Transverse colon (tissue), 4 donors: ENCODE measurements at regions not wholly inside any gene's neighbourhood (a gene's known extent, or its start where the extent isn't known, plus 50 kb on each side); places are given as distances from the start of the nearest gene placed in this dataset.
"Not testable (repeated sequence)": the region's sequence is repeated elsewhere in the genome, so short reads cannot be mapped to it uniquely, and the experiment has no call there.

Source experiments
- DNase-seq: peaks from one replicate; pipeline ENCODE4 v3.0.0-alpha.2; 2019
- H3K27ac ChIP-seq, 4 donors: fragments of 200-600 bp; sonication (generic); 2 replicates each; pipeline ENCODE4 v1.5.1; 2016 to 2018; ENCODE audit warnings: inconsistent platforms in 4 of 4
- H3K27me3 ChIP-seq: fragments of 200-600 bp; sonication (generic); 2 replicates; pipeline ENCODE4 v1.5.1; 2017; ENCODE audit warnings: inconsistent platforms
- H3K36me3 ChIP-seq, 4 donors: fragments of 200-600 bp; sonication (generic); 2 replicates each; pipeline ENCODE4 v1.5.1; 2017 to 2019; ENCODE audit warnings: inconsistent platforms in 4 of 4
- H3K4me1 ChIP-seq, 4 donors: fragments of 200-600 bp; sonication (generic); 2 replicates each; pipeline ENCODE4 v1.5.1; 2017 to 2020; ENCODE audit warnings: inconsistent platforms in 4 of 4
- H3K4me3 ChIP-seq, 4 donors: fragments of 200-600 bp; sonication (generic); 1 replicate in 1 of 4; 2 replicates in 3 of 4; pipeline versions ENCODE4 v1.5.1 to v1.6.1; 2017 to 2019; ENCODE audit warnings: inconsistent platforms in 4 of 4
- H3K9me3 ChIP-seq, 2 donors: fragments of 200-600 bp; sonication (generic); 2 replicates each; pipeline ENCODE4 v1.5.1; 2017 to 2019; ENCODE audit warnings: inconsistent platforms in 2 of 2
- CTCF ChIP-seq, 5 experiments: fragments of 200-600 bp in 3 of 5; fragments of 450-650 bp in 2 of 5; sonication (generic) in 3 of 5; IDR thresholded peaks; 1 replicate in 2 of 5; 2 replicates in 3 of 5; pipeline ENCODE4 v1.5.1; 2016 to 2017; ENCODE audit warnings: antibody characterized with exemption in 5 of 5, inconsistent platforms in 3 of 5, mild to moderate bottlenecking in 2 of 5, moderate library complexity in 1 of 5
- WGBS, 2 donors: methylation state at CpG; one replicate each; pipeline ENCODE4 v1.1.5; 2018; ENCODE audit warnings: low coverage in 1 of 2; 5-methylcytosine and 5-hydroxymethylcytosine counted together
- in situ Hi-C, 4 donors: fragments of 200-750 bp; cut with MboI; loops; one replicate each; pipeline versions ENCODE4 v1.15.0 to v1.15.1; 2017; ENCODE audit warnings: low sequenced_read_pairs in 3 of 4, low pct_ligation_motif_present in 1 of 4, low pct_unique_long_range_greater_than_20kb in 1 of 4
- intact Hi-C: fragments of 100-400 bp; cut with DNase I; formaldehyde crosslinking; loops from one replicate; pipeline ENCODE4 v1.15.1; 2023; ENCODE audit warnings: low total_unique reads

- intact Hi-C loops, H3K36me3 ChIP-seq, H3K27me3 ChIP-seq, H3K27ac ChIP-seq, H3K4me1 ChIP-seq, DNase-seq, in situ Hi-C loops, H3K4me3 ChIP-seq, H3K9me3 ChIP-seq: not testable (repeated sequence)
- WGBS, 2 donors, result 20 to 36% methylated on average over 6 to 10 of the region's 32 CpGs
These were observed 126.8 kb downstream of the PPIAL4A start for GRCh38 chr1:121016182-121017028.

GRCh38 chr1:121019715-121020349 is 130.3 kb downstream of the PPIAL4A start:
- H3K9me3 ChIP-seq, in situ Hi-C loops, H3K4me3 ChIP-seq, H3K27me3 ChIP-seq, H3K4me1 ChIP-seq, intact Hi-C loops, DNase-seq, H3K27ac ChIP-seq, H3K36me3 ChIP-seq: not testable (repeated sequence)
- WGBS, 2 donors, result 57% methylated on average over 7 of the region's 17 CpGs; no CpG with 5 or more reads in 1 of the 2 donors
- TF ChIP-seq CTCF (IDR thresholded peaks at IDR 0.05), result peak in 2 of 5 experiments; percentile 11 to 20

- H3K4me1 ChIP-seq, H3K27ac ChIP-seq, in situ Hi-C loops, H3K36me3 ChIP-seq, H3K27me3 ChIP-seq, H3K9me3 ChIP-seq, intact Hi-C loops: not testable (repeated sequence)
- DNase-seq, result peak; percentile 48
- WGBS, 2 donors, result 44% methylated on average over 29 of the region's 37 CpGs; no CpG with 5 or more reads in 1 of the 2 donors
- peak overlapping the region in 2 of 4 donors; percentile 27 to 36 for H3K4me3 ChIP-seq
These were observed 131.0 kb downstream of the PPIAL4A start for GRCh38 chr1:121020350-121021236.

- H3K36me3 ChIP-seq, in situ Hi-C loops, H3K27me3 ChIP-seq, H3K27ac ChIP-seq, H3K4me3 ChIP-seq, DNase-seq, H3K9me3 ChIP-seq, H3K4me1 ChIP-seq, intact Hi-C loops: not testable (repeated sequence)
- 39% methylated on average over 2 of the region's 6 CpGs; no CpG with 5 or more reads in 1 of the 2 donors for WGBS, 2 donors
These were observed 132.1 kb downstream of the PPIAL4A start for GRCh38 chr1:121021716-121022115.

- H3K27ac ChIP-seq, H3K4me1 ChIP-seq, H3K27me3 ChIP-seq, intact Hi-C loops, H3K4me3 ChIP-seq, H3K36me3 ChIP-seq, DNase-seq, in situ Hi-C loops, H3K9me3 ChIP-seq: not testable (repeated sequence)
- WGBS, 2 donors, result 39% methylated on average over 3 of the region's 3 CpGs; no CpG with 5 or more reads in 1 of the 2 donors
These were observed 143.4 kb downstream of the PPIAL4A start for GRCh38 chr1:121032878-121033494.

GRCh38 chr1:121036792-121037191 is 147.2 kb downstream of the PPIAL4A start:
- H3K4me1 ChIP-seq, H3K27ac ChIP-seq, DNase-seq, intact Hi-C loops, H3K9me3 ChIP-seq, in situ Hi-C loops, H3K36me3 ChIP-seq, H3K27me3 ChIP-seq, H3K4me3 ChIP-seq: not testable (repeated sequence)
- no CpG with 5 or more reads among the region's 4 CpGs for WGBS, 2 donors

GRCh38 chr1:121040974-121041373 is 143.2 kb downstream of the FAM72B start:
- H3K36me3 ChIP-seq, H3K27me3 ChIP-seq, H3K4me1 ChIP-seq, intact Hi-C loops, H3K4me3 ChIP-seq, H3K27ac ChIP-seq, H3K9me3 ChIP-seq, DNase-seq, in situ Hi-C loops: not testable (repeated sequence)
- no CpG with 5 or more reads among the region's 4 CpGs for WGBS, 2 donors

GRCh38 chr1:121041497-121041896 is 142.6 kb downstream of the FAM72B start:
- H3K27ac ChIP-seq, in situ Hi-C loops, DNase-seq, H3K4me1 ChIP-seq, H3K27me3 ChIP-seq, H3K36me3 ChIP-seq, intact Hi-C loops, H3K9me3 ChIP-seq, H3K4me3 ChIP-seq: not testable (repeated sequence)
- WGBS, 2 donors, result 91% methylated on average over 1 of the region's 3 CpGs; no CpG with 5 or more reads in 1 of the 2 donors

GRCh38 chr1:121042882-121043281 is 141.3 kb downstream of the FAM72B start:
- intact Hi-C loops, H3K4me1 ChIP-seq, H3K36me3 ChIP-seq, H3K27me3 ChIP-seq, DNase-seq, in situ Hi-C loops, H3K4me3 ChIP-seq, H3K27ac ChIP-seq, H3K9me3 ChIP-seq: not testable (repeated sequence)
- WGBS, 2 donors, result 88% methylated on average over 2 of the region's 2 CpGs; no CpG with 5 or more reads in 1 of the 2 donors
